Epithelial cell of proximal tubule (primary cell): ENCODE measurements at regions not wholly inside any gene's neighbourhood (a gene's known extent, or its start where the extent isn't known, plus 50 kb on each side); places are given as distances from the start of the nearest gene placed in this dataset.

ENCODE experiments used
- DNase-seq: peaks from one replicate; pipeline ENCODE4 v3.0.0-alpha.2; 2011; ENCODE audit warnings: low read depth
- H3K4me3 ChIP-seq: 2 replicates; pipeline ENCODE4 v1.5.1; 2011; ENCODE audit warnings: low read depth, mild to moderate bottlenecking, low read length
- TF ChIP-seq, protein P1 (sequence below): conservative IDR thresholded peaks from 2 replicates; pipeline ENCODE4 v1.5.1; 2012; ENCODE audit warnings: low read depth, mild to moderate bottlenecking, low read length

DNA sequence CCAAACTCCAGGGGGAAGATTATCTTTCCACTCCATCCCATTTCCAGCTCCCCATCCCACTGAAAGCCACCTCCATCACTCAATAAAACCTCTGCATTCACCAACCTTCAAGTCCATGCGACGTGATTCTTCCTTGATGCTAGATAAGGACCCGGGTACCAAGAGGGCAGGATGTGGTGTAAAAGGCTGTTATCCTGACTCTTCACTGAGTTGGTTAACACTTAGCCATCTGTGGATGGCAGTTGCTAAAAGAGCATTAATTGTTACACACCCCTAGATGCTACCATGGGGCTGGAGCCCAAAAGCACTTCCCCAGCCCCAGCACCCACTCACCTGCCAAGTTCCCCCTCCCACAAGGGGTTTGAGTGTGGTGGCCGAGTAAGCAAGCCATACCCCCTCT, 53.4 kb upstream of the DPP10 start:
- TF ChIP-seq, protein P1, sequence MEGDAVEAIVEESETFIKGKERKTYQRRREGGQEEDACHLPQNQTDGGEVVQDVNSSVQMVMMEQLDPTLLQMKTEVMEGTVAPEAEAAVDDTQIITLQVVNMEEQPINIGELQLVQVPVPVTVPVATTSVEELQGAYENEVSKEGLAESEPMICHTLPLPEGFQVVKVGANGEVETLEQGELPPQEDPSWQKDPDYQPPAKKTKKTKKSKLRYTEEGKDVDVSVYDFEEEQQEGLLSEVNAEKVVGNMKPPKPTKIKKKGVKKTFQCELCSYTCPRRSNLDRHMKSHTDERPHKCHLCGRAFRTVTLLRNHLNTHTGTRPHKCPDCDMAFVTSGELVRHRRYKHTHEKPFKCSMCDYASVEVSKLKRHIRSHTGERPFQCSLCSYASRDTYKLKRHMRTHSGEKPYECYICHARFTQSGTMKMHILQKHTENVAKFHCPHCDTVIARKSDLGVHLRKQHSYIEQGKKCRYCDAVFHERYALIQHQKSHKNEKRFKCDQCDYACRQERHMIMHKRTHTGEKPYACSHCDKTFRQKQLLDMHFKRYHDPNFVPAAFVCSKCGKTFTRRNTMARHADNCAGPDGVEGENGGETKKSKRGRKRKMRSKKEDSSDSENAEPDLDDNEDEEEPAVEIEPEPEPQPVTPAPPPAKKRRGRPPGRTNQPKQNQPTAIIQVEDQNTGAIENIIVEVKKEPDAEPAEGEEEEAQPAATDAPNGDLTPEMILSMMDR, result no peak
- DNase-seq, result no peak
- H3K4me3 ChIP-seq, result no peak overlapping the region
